HEK293T (cell line): ENCODE measurements at regions not wholly inside any gene's neighbourhood (a gene's known extent, or its start where the extent isn't known, plus 50 kb on each side); places are given as distances from the start of the nearest gene placed in this dataset.

ENCODE experiments used
- BHLHE40 ChIP-seq: fragments of 450-650 bp; IDR thresholded peaks from 2 replicates; pipeline ENCODE4 v1.6.1; 2016; ENCODE audit warnings: mild to moderate bottlenecking, moderate library complexity, borderline replicate concordance
- CTBP1 ChIP-seq: fragments of 450-650 bp; IDR thresholded peaks from 2 replicates; pipeline ENCODE4 v1.6.1; 2016; ENCODE audit warnings: borderline replicate concordance
- FOXK2 ChIP-seq: fragments of 450-650 bp; IDR thresholded peaks from 2 replicates; pipeline ENCODE4 v1.6.1; 2016; ENCODE audit warnings: mild to moderate bottlenecking
- FOXM1 ChIP-seq: fragments of 450-650 bp; IDR thresholded peaks from 2 replicates; pipeline ENCODE4 v1.6.1; 2017; ENCODE audit warnings: mild to moderate bottlenecking, borderline replicate concordance
- HDGF ChIP-seq: fragments of 450-650 bp; IDR thresholded peaks from 2 replicates; pipeline ENCODE4 v1.6.1; 2017; ENCODE audit warnings: antibody characterized with exemption, borderline replicate concordance
- LEF1 ChIP-seq: fragments of 450-650 bp; IDR thresholded peaks from 2 replicates; pipeline ENCODE4 v1.6.1; 2017; ENCODE audit warnings: mild to moderate bottlenecking, borderline replicate concordance
- SP1 ChIP-seq: fragments of 450-650 bp; IDR thresholded peaks from 2 replicates; pipeline ENCODE4 v1.6.1; 2017
- SUZ12 ChIP-seq: fragments of 450-650 bp; IDR thresholded peaks from 2 replicates; pipeline ENCODE4 v1.6.1; 2016; ENCODE audit warnings: mild to moderate bottlenecking
- TARDBP ChIP-seq: fragments of 450-650 bp; IDR thresholded peaks from 2 replicates; pipeline ENCODE4 v1.6.1; 2016
- ZNF384 ChIP-seq: fragments of 450-650 bp; IDR thresholded peaks from 2 replicates; pipeline ENCODE4 v1.6.1; 2016

GRCh38 chr6:9233226-9233625 is 797.9 kb upstream of the SLC35B3 start:
- no peak for TF ChIP-seq BHLHE40
- TF ChIP-seq ZNF384: no peak
- TF ChIP-seq SP1: no peak
- TF ChIP-seq HDGF: no peak
- no peak for TF ChIP-seq CTBP1
- no peak for TF ChIP-seq SUZ12
- TF ChIP-seq LEF1: no peak
- no peak for TF ChIP-seq FOXK2
- TF ChIP-seq TARDBP: no peak
- TF ChIP-seq FOXM1: no peak
